ENCODE measurements at regions not wholly inside any gene's neighbourhood (a gene's known extent, or its start where the extent isn't known, plus 50 kb on each side); places are given as distances from the start of the nearest gene placed in this dataset.

DNA sequence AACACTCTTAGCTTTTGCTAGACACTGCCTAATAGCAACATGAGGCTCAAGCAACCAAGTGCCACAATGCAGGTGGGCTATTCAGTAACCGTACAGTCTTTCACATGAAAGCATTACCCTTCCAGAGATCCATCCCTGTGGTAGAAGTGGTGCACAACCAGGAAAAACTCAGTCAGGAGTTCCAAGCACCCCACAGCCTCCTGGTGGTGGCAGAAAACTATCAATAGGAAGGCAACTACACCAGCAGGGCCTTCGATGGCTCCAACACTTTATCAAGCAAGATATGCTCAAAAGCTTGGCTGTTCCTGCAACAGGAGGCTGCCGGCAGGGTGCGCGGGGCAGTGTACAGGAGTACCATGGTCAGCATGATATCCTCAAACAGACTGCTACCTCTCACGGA, 176.1 kb upstream of the DLGAP1 start:
- Histone ChIP-seq H3K27ac (ENCODE audit: low read depth in 1 of 2, low read length in 2 of 2) (no peak overlapping the region), H4K20me1 (ENCODE audit: insufficient read depth, low read length) (no peaks in the 10 kb centered on the region), H3K36me3 (replicated peaks in 1 of 2; ENCODE audit: control insufficient read depth in 1 of 2, insufficient read depth in 2 of 2, low read length in 2 of 2) (no peaks in the 10 kb centered on the region), H3K4me2 (replicated peaks; ENCODE audit: extremely low read depth, low read length, poor library complexity, severe bottlenecking) (no peak overlapping the region), H3K79me2 (ENCODE audit: insufficient read depth, low read length) (no peaks in the 10 kb centered on the region), H3K4me1 (ENCODE audit: control insufficient read depth in 1 of 2, insufficient read depth in 2 of 2, low read length in 2 of 2) (no peaks in the 10 kb centered on the region), H2AFZ (ENCODE audit: insufficient read depth, low read depth, low read length, poor library complexity, severe bottlenecking) (no peak overlapping the region), H3K9me3 (replicated peaks in 1 of 2; ENCODE audit: control insufficient read depth in 1 of 2, insufficient read depth in 1 of 2, low read length in 2 of 2) (peaks cover 6 to 9% of the 10 kb centered on the region in 2 donors), H3K9ac (ENCODE audit: insufficient read depth, low read length, poor library complexity, severe bottlenecking) (no peak overlapping the region), H3K27me3 (ENCODE audit: control insufficient read depth in 2 of 2, insufficient read depth in 2 of 2, low read length in 2 of 2) (no peaks in the 10 kb centered on the region), H3K4me3 (replicated peaks in 1 of 3; ENCODE audit: low read depth in 2 of 3, low read length in 3 of 3) (no peak overlapping the region)
- Mint-ChIP-seq H3K27me3 (ENCODE audit: low read depth in 3 of 3) (no peaks in the 10 kb centered on the region), H3K27ac (no peak overlapping the region), H3K4me3 (no peak overlapping the region), H3K4me1 (no peaks in the 10 kb centered on the region), H3K9me3 (peaks cover 0 to 9% (median 4%) of the 10 kb centered on the region in 7 donors), H3K36me3 (no peaks in the 10 kb centered on the region)
- DNase-seq = no peak
- intact Hi-C loops (cut with micrococcal nuclease) = no loop called here
- TF ChIP-seq, protein P1, sequence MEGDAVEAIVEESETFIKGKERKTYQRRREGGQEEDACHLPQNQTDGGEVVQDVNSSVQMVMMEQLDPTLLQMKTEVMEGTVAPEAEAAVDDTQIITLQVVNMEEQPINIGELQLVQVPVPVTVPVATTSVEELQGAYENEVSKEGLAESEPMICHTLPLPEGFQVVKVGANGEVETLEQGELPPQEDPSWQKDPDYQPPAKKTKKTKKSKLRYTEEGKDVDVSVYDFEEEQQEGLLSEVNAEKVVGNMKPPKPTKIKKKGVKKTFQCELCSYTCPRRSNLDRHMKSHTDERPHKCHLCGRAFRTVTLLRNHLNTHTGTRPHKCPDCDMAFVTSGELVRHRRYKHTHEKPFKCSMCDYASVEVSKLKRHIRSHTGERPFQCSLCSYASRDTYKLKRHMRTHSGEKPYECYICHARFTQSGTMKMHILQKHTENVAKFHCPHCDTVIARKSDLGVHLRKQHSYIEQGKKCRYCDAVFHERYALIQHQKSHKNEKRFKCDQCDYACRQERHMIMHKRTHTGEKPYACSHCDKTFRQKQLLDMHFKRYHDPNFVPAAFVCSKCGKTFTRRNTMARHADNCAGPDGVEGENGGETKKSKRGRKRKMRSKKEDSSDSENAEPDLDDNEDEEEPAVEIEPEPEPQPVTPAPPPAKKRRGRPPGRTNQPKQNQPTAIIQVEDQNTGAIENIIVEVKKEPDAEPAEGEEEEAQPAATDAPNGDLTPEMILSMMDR (IDR thresholded peaks at IDR 0.05) = no peak
- WGBS (ENCODE audit: insufficient coverage) = 96% methylated on average over 4 of the region's 6 CpGs

DNA sequence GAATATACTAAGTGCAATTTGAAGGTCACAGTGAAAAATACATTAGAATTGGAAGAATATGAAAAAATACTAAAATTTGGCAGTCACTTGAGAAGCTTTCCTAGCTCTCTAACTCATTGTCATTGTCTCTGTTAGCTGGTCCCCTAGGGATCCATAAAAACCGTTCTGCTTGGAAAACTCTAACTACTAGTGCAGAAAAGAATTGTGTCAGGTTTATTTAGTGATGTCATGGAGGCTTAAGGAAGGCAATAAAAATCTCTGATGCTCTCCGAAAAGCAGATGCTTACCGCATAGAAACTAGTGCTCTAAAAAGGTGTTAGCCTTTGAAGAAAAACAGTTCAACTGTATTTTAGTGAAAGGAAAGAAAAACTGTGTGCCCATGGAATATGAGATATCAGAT, 150.1 kb upstream of the DLGAP1 start:
- H3K4me3 ChIP-seq (replicated peaks in 1 of 3; ENCODE audit: low read depth in 2 of 3, low read length in 3 of 3) = no peak overlapping the region
- H3K4me1 ChIP-seq (ENCODE audit: control insufficient read depth in 1 of 2, insufficient read depth in 2 of 2, low read length in 2 of 2) = no peaks in the 10 kb centered on the region
- no peaks in the 10 kb centered on the region for H3K27me3 ChIP-seq (ENCODE audit: control insufficient read depth in 2 of 2, insufficient read depth in 2 of 2, low read length in 2 of 2)
- TF ChIP-seq, protein P1 (IDR thresholded peaks at IDR 0.05) = no peak
- H3K79me2 ChIP-seq (ENCODE audit: insufficient read depth, low read length) = no peaks in the 10 kb centered on the region
- H3K9me3 ChIP-seq (replicated peaks in 1 of 2; ENCODE audit: control insufficient read depth in 1 of 2, insufficient read depth in 1 of 2, low read length in 2 of 2) = no peaks in the 10 kb centered on the region
- no peak overlapping the region for H3K27ac ChIP-seq (ENCODE audit: low read depth in 1 of 2, low read length in 2 of 2)
- intact Hi-C loops (cut with micrococcal nuclease) = no loop called here
- no peaks in the 10 kb centered on the region for H3K36me3 ChIP-seq (replicated peaks in 1 of 2; ENCODE audit: control insufficient read depth in 1 of 2, insufficient read depth in 2 of 2, low read length in 2 of 2)
- Mint-ChIP-seq H3K4me1 (no peaks in the 10 kb centered on the region), H3K27ac (no peak overlapping the region), H3K4me3 (no peak overlapping the region), H3K9me3 (peaks cover 0 to 3% (median 2%) of the 10 kb centered on the region in 7 donors), H3K36me3 (no peaks in the 10 kb centered on the region), H3K27me3 (ENCODE audit: low read depth in 3 of 3) (no peaks in the 10 kb centered on the region)
- WGBS (ENCODE audit: insufficient coverage) = no CpG with 5 or more reads among the region's 3 CpGs
- H3K4me2 ChIP-seq (replicated peaks; ENCODE audit: extremely low read depth, low read length, poor library complexity, severe bottlenecking) = no peak overlapping the region
- H3K9ac ChIP-seq (ENCODE audit: insufficient read depth, low read length, poor library complexity, severe bottlenecking) = no peak overlapping the region
- no peaks in the 10 kb centered on the region for H4K20me1 ChIP-seq (ENCODE audit: insufficient read depth, low read length)
- H2AFZ ChIP-seq (ENCODE audit: insufficient read depth, low read depth, low read length, poor library complexity, severe bottlenecking) = no peak overlapping the region
- DNase-seq = no peak
